GM13977 (cell line): ENCODE measurements at regions not wholly inside any gene's neighbourhood (a gene's known extent, or its start where the extent isn't known, plus 50 kb on each side); places are given as distances from the start of the nearest gene placed in this dataset.

Source experiments
- DNase-seq: peaks from one replicate; pipeline ENCODE4 v3.0.0; 2012; ENCODE audit warnings: low spot score
- in situ Hi-C: fragments of 300-500 bp; cut with MboI; formaldehyde crosslinking; loops from one replicate; pipeline ENCODE4 v1.12.0; 2022; ENCODE audit warnings: low sequenced_read_pairs, low pct_unique_long_range_greater_than_20kb, mixed read lengths, inconsistent platforms; ENCODE audit not compliant: unreplicated experiment
- TF ChIP-seq, protein P1 (sequence below): IDR thresholded peaks from 2 replicates; pipeline ENCODE4 v1.5.1; 2012; ENCODE audit warnings: mild to moderate bottlenecking, control low read depth; ENCODE audit not compliant: insufficient read depth; ENCODE audit errors: extremely low read depth, missing control alignments

DNA sequence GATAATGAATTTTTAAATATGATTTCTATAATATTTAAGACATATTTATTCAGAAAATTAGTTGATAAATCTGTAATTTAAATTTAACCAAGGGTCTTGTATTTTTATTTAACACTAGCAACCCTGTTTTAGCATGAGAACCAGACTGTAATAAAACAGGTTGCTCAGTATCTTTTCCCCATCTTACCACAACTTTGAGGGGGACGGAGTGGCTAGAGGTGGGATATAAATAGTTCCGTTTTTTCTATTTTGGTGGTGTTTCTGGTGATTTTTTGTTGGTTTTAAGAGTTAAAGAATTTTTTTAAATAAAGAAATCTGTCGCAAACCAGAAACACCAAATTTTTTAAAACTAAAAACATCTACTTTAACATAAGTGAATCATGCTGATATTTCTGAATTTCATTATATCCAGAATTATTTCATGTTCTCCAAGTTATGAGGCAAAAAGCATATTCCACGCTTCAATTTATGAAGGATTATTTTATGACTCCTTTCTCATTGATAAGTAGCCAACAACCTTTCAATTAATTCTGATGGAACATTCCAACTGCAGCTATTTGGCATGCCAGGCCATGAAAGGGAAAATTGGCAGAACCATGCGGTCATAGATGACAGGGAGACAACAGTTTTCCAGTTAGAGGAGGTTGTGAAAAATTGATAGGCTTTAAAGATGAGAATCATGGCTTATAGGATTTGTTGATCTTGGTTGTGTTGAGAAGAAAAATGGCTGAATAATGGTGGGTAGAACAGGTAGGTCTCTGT, 151.9 kb upstream of the CARMIL1 start:
- TF ChIP-seq, protein P1, sequence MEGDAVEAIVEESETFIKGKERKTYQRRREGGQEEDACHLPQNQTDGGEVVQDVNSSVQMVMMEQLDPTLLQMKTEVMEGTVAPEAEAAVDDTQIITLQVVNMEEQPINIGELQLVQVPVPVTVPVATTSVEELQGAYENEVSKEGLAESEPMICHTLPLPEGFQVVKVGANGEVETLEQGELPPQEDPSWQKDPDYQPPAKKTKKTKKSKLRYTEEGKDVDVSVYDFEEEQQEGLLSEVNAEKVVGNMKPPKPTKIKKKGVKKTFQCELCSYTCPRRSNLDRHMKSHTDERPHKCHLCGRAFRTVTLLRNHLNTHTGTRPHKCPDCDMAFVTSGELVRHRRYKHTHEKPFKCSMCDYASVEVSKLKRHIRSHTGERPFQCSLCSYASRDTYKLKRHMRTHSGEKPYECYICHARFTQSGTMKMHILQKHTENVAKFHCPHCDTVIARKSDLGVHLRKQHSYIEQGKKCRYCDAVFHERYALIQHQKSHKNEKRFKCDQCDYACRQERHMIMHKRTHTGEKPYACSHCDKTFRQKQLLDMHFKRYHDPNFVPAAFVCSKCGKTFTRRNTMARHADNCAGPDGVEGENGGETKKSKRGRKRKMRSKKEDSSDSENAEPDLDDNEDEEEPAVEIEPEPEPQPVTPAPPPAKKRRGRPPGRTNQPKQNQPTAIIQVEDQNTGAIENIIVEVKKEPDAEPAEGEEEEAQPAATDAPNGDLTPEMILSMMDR, result no peak
- in situ Hi-C loops, result no loop called here
- DNase-seq, result no peak

DNA sequence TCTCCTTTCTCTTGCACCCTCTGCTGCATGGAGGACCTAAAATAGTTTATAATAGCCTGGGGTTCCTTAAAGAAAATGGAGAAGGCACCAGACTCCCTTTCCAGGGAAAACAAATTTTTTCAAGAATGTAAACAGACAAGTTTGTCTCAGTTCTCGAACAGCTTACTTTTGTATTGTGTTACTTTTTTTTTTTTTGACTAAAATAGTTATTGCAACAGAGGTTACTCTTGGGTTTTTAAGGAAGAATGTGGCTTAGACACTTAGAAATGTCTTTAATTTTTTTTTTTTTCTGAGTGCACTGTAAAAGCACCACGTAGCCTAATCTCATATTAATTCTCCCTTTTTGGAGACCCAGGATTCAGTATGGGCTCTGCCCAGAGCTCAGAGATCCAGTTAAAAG, 148.7 kb upstream of the CARMIL1 start:
- in situ Hi-C loops, result no loop called here
- no peak for DNase-seq
- TF ChIP-seq, protein P1, result no peak

DNA sequence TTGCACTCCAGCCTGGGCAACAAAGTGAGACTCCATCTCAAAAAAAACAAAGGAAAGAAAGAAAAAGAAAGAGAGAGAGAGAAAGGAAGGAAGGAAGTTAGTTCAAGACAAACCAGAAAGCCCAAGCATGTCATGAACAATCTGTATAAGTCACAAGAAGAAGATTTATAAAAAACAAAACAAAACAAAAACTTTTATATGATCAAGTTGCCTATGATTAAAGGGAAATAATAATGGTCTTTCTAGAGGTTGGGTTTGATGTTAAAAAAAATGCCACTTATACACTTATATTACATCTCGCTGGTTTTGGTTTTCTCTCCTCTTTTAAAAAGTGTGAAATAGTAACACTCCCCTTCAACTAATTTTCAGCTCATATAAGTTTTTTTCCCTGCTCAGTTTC, 146.2 kb upstream of the CARMIL1 start:
- TF ChIP-seq, protein P1, result no peak
- no peak for DNase-seq
- in situ Hi-C loops, result no loop called here

DNA sequence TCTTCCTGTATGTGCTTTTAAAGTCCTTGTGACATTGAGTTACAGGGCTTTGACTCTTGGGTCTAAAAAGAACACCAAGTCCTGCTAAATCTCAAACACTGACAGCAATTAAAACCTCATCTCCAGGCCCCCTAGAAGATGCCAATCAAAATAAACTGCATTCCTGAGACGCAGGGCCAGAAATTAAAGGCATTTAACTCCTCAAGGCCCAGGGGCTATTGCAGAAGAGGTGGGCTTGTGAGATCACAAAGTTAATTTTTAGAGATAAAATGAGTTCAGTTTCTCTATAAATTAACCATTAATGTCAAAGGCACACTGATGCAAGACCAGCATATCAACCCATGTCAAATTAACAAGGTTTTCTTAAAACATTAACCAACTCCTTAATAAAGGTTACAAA, 145.6 kb upstream of the CARMIL1 start:
- TF ChIP-seq, protein P1, result no peak
- in situ Hi-C loops, result no loop called here
- DNase-seq, result no peak

DNA sequence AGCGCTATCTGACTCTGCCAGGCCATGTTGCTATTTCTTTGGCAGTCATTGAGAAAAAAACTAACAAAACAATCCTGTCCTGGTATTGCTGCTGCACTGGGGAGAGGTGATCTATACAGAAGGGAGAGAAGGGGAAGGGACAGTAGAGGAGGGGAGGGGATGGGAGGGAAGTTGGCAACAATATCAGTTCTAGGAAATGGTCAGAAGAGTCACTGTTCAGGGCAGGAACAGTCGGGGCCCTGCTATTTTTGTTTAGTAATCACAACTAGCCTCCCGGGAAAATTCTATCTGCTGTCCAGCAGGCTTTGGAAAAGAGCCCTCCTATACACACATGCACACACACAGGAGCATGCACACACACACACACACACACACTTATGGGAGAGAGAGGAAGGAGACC, 142.3 kb upstream of the CARMIL1 start:
- in situ Hi-C loops, result no loop called here
- TF ChIP-seq, protein P1, result no peak
- no peak for DNase-seq

DNA sequence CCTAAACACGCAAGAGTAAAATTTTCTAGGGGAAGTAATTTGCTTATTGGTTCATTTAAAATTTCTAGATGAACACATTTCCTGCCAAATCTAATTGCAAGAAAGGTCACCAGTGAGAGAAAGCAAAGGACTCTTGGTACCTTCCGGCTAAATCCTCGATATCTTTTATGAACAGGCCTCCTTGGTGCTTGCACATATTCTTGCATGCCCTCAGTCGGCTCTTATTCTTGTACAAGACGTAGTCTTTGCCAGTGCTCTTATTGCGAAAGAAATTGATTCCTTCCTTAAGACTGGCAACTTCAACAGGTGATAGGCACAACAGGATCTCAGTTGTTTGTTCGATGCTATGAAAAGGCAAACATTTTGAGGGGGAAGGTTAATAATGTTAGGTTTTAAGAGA, 141.7 kb upstream of the CARMIL1 start:
- TF ChIP-seq, protein P1, result no peak
- no peak for DNase-seq
- in situ Hi-C loops, result no loop called here
